MM.1S (cell line): ENCODE measurements at regions not wholly inside any gene's neighbourhood (a gene's known extent, or its start where the extent isn't known, plus 50 kb on each side); places are given as distances from the start of the nearest gene placed in this dataset.

Source experiments
- CTCF ChIP-seq: fragments of 300-600 bp; sonication (generic); IDR thresholded peaks from 2 replicates; pipeline ENCODE4 v1.5.1; 2016; ENCODE audit warnings: antibody characterized with exemption, low read length, mixed read lengths
- EZH2 ChIP-seq: fragments of 300-600 bp; sonication (generic); optimal IDR thresholded peaks from 2 replicates; pipeline ENCODE3; 2017; ENCODE audit warnings: low read depth, mild to moderate bottlenecking, antibody characterized with exemption, low read length, mixed read lengths
- EZH2phosphoT487 ChIP-seq: fragments of 300-600 bp; sonication (generic); IDR thresholded peaks from 2 replicates; pipeline ENCODE4 v1.6.1; 2018; ENCODE audit warnings: antibody characterized with exemption, low read length

- TF ChIP-seq CTCF, result no peak
- TF ChIP-seq EZH2, result no peak
- no peak for TF ChIP-seq EZH2phosphoT487
These were observed 299.0 kb upstream of the MSX2 start for GRCh38 chr5:174425271-174425963.
